ENCODE measurements at regions not wholly inside any gene's neighbourhood (a gene's known extent, or its start where the extent isn't known, plus 50 kb on each side); places are given as distances from the start of the nearest gene placed in this dataset.

DNA sequence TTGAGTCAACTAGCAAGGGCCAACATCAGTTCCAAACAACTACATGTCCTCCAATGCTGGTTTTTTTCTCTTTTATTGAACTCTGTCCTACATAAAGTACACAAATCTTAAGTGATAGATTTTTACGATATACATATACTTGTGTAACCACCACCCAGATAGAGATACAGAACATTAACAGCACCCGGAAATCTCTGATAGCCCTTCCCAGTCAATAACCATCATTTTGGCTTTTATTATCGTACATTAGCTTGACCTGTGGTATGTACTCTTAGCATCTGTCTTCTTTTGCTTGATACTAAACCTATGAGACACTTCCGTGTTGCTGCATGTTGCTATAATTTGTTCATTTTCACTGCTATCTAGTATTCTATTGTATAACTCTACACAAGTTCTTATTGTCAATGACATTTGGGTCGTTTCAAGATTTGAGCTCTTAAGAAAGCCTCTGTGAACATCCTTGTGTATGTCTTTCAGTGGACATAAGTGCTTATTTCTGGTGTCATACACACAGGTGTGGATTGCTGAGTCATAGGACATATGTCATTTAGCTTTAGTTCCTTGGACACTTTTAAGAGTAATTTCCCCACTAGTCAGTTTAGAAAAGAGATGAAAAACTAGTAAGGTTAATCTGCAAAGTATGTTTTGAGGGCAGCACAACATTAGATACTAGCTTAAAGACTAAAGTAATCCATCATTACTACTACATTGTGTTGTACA is 111.1 kb downstream of the PRLHR start:
- TF ChIP-seq, protein P1, sequence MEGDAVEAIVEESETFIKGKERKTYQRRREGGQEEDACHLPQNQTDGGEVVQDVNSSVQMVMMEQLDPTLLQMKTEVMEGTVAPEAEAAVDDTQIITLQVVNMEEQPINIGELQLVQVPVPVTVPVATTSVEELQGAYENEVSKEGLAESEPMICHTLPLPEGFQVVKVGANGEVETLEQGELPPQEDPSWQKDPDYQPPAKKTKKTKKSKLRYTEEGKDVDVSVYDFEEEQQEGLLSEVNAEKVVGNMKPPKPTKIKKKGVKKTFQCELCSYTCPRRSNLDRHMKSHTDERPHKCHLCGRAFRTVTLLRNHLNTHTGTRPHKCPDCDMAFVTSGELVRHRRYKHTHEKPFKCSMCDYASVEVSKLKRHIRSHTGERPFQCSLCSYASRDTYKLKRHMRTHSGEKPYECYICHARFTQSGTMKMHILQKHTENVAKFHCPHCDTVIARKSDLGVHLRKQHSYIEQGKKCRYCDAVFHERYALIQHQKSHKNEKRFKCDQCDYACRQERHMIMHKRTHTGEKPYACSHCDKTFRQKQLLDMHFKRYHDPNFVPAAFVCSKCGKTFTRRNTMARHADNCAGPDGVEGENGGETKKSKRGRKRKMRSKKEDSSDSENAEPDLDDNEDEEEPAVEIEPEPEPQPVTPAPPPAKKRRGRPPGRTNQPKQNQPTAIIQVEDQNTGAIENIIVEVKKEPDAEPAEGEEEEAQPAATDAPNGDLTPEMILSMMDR (IDR thresholded peaks at IDR 0.05) = no peak
- no peak for TF ChIP-seq POLR2A (IDR thresholded peaks at IDR 0.05)
- TF ChIP-seq POLR2AphosphoS5 (IDR thresholded peaks at IDR 0.05) = no peak
- Histone ChIP-seq H3K9me3 (no peaks in the 10 kb centered on the region), H3K27ac (no peak overlapping the region), H3K4me1 (no peaks in the 10 kb centered on the region), H3K36me3 (no peaks in the 10 kb centered on the region), H3K4me3 (no peak overlapping the region), H3K27me3 (no peaks in the 10 kb centered on the region)
- no peak for DNase-seq (ENCODE audit: low spot score in 2 of 2)
- intact Hi-C loops (cut with DNase I; ENCODE audit: low total_unique reads) = no loop called here

DNA sequence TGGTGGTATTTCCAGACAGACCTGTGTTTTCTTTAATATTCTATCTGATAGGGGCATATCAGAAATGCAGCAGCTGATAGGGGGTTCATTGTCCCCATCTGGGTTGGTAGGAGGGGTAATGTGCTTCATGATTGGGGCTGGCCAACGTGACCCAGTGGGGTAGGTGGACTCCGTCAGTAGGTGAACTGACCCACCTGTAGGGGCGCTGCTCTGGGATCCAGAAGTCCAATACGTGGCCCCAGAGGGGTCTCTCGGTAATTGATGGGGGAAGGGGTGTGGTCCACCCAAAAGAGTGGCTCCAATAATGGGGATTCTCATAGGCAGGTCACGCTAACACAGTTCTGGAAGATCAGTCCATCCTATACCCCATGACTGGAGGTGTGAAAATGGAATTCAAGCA is 112.0 kb downstream of the PRLHR start:
- Histone ChIP-seq H3K4me1 (no peaks in the 10 kb centered on the region), H3K9me3 (no peaks in the 10 kb centered on the region), H3K27ac (no peak overlapping the region), H3K27me3 (no peaks in the 10 kb centered on the region), H3K4me3 (no peak overlapping the region), H3K36me3 (no peaks in the 10 kb centered on the region)
- TF ChIP-seq POLR2A (IDR thresholded peaks at IDR 0.05) (no peak), POLR2AphosphoS5 (IDR thresholded peaks at IDR 0.05) (no peak)
- TF ChIP-seq, protein P1 (IDR thresholded peaks at IDR 0.05) = no peak
- DNase-seq (ENCODE audit: low spot score in 2 of 2) = no peak
- intact Hi-C loops (cut with DNase I; ENCODE audit: low total_unique reads) = no loop called here

- Histone ChIP-seq H3K27ac (no peak overlapping the region), H3K9me3 (no peaks in the 10 kb centered on the region), H3K4me3 (no peak overlapping the region), H3K4me1 (no peaks in the 10 kb centered on the region), H3K36me3 (no peaks in the 10 kb centered on the region), H3K27me3 (no peaks in the 10 kb centered on the region)
- intact Hi-C loops (cut with DNase I; ENCODE audit: low total_unique reads) = no loop called here
- DNase-seq (ENCODE audit: low spot score in 2 of 2) = no peak
- TF ChIP-seq POLR2AphosphoS5 (IDR thresholded peaks at IDR 0.05) = no peak
- TF ChIP-seq POLR2A (IDR thresholded peaks at IDR 0.05) = no peak
- TF ChIP-seq, protein P1 (IDR thresholded peaks at IDR 0.05) = no peak
These were observed 112.8 kb downstream of the PRLHR start for GRCh38 chr10:118482393-118483331.

DNA sequence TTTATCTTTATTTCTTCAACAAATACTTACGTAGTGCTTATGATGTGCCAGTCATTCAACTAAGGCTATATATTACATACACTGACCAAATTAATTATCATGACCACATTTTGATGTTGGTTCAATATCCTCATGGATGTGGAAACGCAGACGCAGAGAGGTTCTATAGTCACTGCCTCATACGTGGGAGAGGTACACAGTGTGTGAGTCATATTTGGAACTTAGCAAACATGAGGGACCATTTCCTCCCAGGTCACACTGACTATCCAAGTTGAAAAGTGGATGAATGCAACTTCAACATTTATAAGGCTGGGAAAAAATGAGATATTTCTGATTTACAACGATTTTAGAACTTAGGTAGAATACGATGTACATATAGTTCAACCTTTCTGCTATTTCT is 113.6 kb downstream of the PRLHR start:
- Histone ChIP-seq H3K36me3 (no peaks in the 10 kb centered on the region), H3K27me3 (no peaks in the 10 kb centered on the region), H3K4me1 (no peaks in the 10 kb centered on the region), H3K9me3 (no peaks in the 10 kb centered on the region), H3K4me3 (no peak overlapping the region), H3K27ac (no peak overlapping the region)
- intact Hi-C loops (cut with DNase I; ENCODE audit: low total_unique reads) = no loop called here
- no peak for DNase-seq (ENCODE audit: low spot score in 2 of 2)
- no peak for TF ChIP-seq POLR2A (IDR thresholded peaks at IDR 0.05)
- TF ChIP-seq, protein P1 (IDR thresholded peaks at IDR 0.05) = no peak
- TF ChIP-seq POLR2AphosphoS5 (IDR thresholded peaks at IDR 0.05) = no peak

DNA sequence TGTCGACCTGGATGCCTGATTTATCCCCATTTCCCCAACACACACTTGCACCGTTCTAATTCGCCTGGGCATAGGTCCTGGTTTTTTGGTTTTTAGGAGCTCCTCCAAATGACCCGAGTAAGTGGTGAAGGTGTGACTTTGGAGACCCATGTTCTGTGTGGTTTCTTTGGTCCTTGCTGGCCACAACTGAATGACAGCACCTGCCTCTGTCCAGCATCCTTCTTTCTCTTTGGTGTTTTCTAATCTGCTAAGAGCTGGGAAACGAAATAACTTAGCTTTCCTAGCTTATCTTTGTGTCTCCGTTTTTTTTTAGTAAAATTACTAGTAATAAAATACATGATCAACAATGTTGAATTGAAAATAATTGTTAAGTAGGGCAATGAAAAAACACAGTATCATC is 120.2 kb downstream of the PRLHR start:
- Histone ChIP-seq H3K9me3 (peaks cover 6% of the 10 kb centered on the region in 2 donors), H3K36me3 (no peaks in the 10 kb centered on the region), H3K27ac (no peak overlapping the region), H3K27me3 (peaks cover 0 to 4% of the 10 kb centered on the region in 2 donors), H3K4me3 (no peak overlapping the region), H3K4me1 (no peaks in the 10 kb centered on the region)
- TF ChIP-seq, protein P1 (IDR thresholded peaks at IDR 0.05) = no peak
- no peak for TF ChIP-seq POLR2A (IDR thresholded peaks at IDR 0.05)
- TF ChIP-seq POLR2AphosphoS5 (IDR thresholded peaks at IDR 0.05) = no peak
- intact Hi-C loops (cut with DNase I; ENCODE audit: low total_unique reads) = no loop called here
- no peak for DNase-seq (ENCODE audit: low spot score in 2 of 2)
